SK-N-SH (cell line): ENCODE measurements at regions not wholly inside any gene's neighbourhood (a gene's known extent, or its start where the extent isn't known, plus 50 kb on each side); places are given as distances from the start of the nearest gene placed in this dataset.

Experiments
- CTCF ChIP-seq: fragments of 200-600 bp; sonication (generic); IDR thresholded peaks from 2 replicates; pipeline ENCODE4 v1.6.1; 2017; ENCODE audit warnings: antibody characterized with exemption, mild to moderate bottlenecking, moderate library complexity
- ELF1 ChIP-seq: IDR thresholded peaks from 2 replicates; pipeline ENCODE4 v1.4.0; 2012
- EP300 ChIP-seq, 2 experiments: IDR thresholded peaks; 2 replicates each; pipeline versions ENCODE4 v1.4.0 to v1.6.1; 2012; ENCODE audit warnings: borderline replicate concordance in 1 of 2, low read depth in 1 of 2, low read length in 1 of 2
- FOXJ3 ChIP-seq: sonication (generic); formaldehyde crosslinking; IDR thresholded peaks from 2 replicates; pipeline ENCODE4 v1.5.1; 2020; ENCODE audit warnings: mild to moderate bottlenecking, missing genetic modification reagents
- IRF3 ChIP-seq: fragments of 150-350 bp; IDR thresholded peaks from 2 replicates; pipeline ENCODE4 v1.6.1; 2016; ENCODE audit warnings: mild to moderate bottlenecking, low read depth, low read length
- MEF2A ChIP-seq: IDR thresholded peaks from 2 replicates; pipeline ENCODE4 v1.4.0; 2012; ENCODE audit warnings: low read depth, borderline replicate concordance
- NFIC ChIP-seq: IDR thresholded peaks from 2 replicates; pipeline ENCODE4 v1.4.0; 2012; ENCODE audit warnings: borderline replicate concordance
- RXRA ChIP-seq: IDR thresholded peaks from 2 replicates; pipeline ENCODE4 v1.4.0; 2012; ENCODE audit warnings: low read depth, mild to moderate bottlenecking, borderline replicate concordance
- TF ChIP-seq, protein P1 (sequence below): IDR thresholded peaks from 2 replicates; pipeline ENCODE4 v1.6.1; 2012; ENCODE audit warnings: mild to moderate bottlenecking, low read depth, low read length, moderate library complexity

- TF ChIP-seq NFIC, result no peak
- no peak for TF ChIP-seq EP300 (IDR thresholded peaks at IDR 0.05; ENCODE audit: borderline replicate concordance in 1 of 2, low read depth in 1 of 2, low read length in 1 of 2)
- TF ChIP-seq, protein P1, sequence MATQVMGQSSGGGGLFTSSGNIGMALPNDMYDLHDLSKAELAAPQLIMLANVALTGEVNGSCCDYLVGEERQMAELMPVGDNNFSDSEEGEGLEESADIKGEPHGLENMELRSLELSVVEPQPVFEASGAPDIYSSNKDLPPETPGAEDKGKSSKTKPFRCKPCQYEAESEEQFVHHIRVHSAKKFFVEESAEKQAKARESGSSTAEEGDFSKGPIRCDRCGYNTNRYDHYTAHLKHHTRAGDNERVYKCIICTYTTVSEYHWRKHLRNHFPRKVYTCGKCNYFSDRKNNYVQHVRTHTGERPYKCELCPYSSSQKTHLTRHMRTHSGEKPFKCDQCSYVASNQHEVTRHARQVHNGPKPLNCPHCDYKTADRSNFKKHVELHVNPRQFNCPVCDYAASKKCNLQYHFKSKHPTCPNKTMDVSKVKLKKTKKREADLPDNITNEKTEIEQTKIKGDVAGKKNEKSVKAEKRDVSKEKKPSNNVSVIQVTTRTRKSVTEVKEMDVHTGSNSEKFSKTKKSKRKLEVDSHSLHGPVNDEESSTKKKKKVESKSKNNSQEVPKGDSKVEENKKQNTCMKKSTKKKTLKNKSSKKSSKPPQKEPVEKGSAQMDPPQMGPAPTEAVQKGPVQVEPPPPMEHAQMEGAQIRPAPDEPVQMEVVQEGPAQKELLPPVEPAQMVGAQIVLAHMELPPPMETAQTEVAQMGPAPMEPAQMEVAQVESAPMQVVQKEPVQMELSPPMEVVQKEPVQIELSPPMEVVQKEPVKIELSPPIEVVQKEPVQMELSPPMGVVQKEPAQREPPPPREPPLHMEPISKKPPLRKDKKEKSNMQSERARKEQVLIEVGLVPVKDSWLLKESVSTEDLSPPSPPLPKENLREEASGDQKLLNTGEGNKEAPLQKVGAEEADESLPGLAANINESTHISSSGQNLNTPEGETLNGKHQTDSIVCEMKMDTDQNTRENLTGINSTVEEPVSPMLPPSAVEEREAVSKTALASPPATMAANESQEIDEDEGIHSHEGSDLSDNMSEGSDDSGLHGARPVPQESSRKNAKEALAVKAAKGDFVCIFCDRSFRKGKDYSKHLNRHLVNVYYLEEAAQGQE, result no peak
- no peak for TF ChIP-seq MEF2A
- TF ChIP-seq CTCF, result no peak
- no peak for TF ChIP-seq RXRA
- TF ChIP-seq ELF1, result no peak
- no peak for TF ChIP-seq FOXJ3
- no peak for TF ChIP-seq IRF3
Measured at GRCh38 chr6:100103931-100104330, 109.9 kb upstream of the MCHR2 start.
